Mammary epithelial cell (primary cell): ENCODE measurements at regions not wholly inside any gene's neighbourhood (a gene's known extent, or its start where the extent isn't known, plus 50 kb on each side); places are given as distances from the start of the nearest gene placed in this dataset.

ENCODE experiments used
- CTCF ChIP-seq, 2 donors: IDR thresholded peaks in 1 of 2; conservative IDR thresholded peaks in 1 of 2; 2 replicates each; pipeline ENCODE4 v1.5.1; 2011 to 2012; ENCODE audit warnings: inconsistent platforms in 2 of 2, low read length in 2 of 2, mild to moderate bottlenecking in 2 of 2, control low read depth in 1 of 2, low read depth in 1 of 2; ENCODE audit not compliant: insufficient read depth in 1 of 2; ENCODE audit errors: extremely low read depth in 1 of 2
- EZH2 ChIP-seq: IDR thresholded peaks from 2 replicates; pipeline ENCODE4 v1.6.1; 2012; ENCODE audit warnings: low read length, inconsistent platforms, borderline replicate concordance

- TF ChIP-seq CTCF (conservative IDR thresholded peaks at IDR 0.05 in 1 of 2, IDR thresholded peaks at IDR 0.05 in 1 of 2; ENCODE audit: extremely low read depth in 1 of 2, insufficient read depth in 1 of 2, low read depth in 1 of 2, low read length in 2 of 2) (no peak), EZH2 (no peak)
These were observed 82.4 kb upstream of the SLC38A2 start for GRCh38 chr12:46454981-46455380.
